ENCODE measurements at regions not wholly inside any gene's neighbourhood (a gene's known extent, or its start where the extent isn't known, plus 50 kb on each side); places are given as distances from the start of the nearest gene placed in this dataset.

GRCh38 chr5:96232602-96233001, 200.4 kb downstream of the PCSK1 start:
- TF ChIP-seq ZNF274 (IDR thresholded peaks at IDR 0.05; ENCODE audit: low read depth, low read length) (no peak), YY1 (IDR thresholded peaks at IDR 0.05; ENCODE audit: insufficient read depth, insufficient read length) (no peak)
